Memory B cell (primary cell): ENCODE measurements at regions not wholly inside any gene's neighbourhood (a gene's known extent, or its start where the extent isn't known, plus 50 kb on each side); places are given as distances from the start of the nearest gene placed in this dataset.

Experiments used
- ATAC-seq: fragments of 150-1000 bp; cut with Tn5 transposase; 2 replicates; pipeline ENCODE4 v1.10.0; 2021; ENCODE audit warnings: low read depth, mild to moderate bottlenecking, moderate library complexity
- DNase-seq, 2 donors: peaks; one replicate each; pipeline ENCODE4 v3.0.0; 2022; ENCODE audit warnings: low spot score in 2 of 2
- H3K27ac Mint-ChIP-seq: one replicate; pipeline ENCODE4 v1.8.0; 2022; ENCODE audit warnings: mild to moderate bottlenecking, moderate library complexity, mixed read lengths
- H3K27me3 Mint-ChIP-seq: one replicate; pipeline ENCODE4 v1.8.0; 2022; ENCODE audit warnings: mixed read lengths
- H3K36me3 Mint-ChIP-seq: one replicate; pipeline ENCODE4 v1.8.0; 2022; ENCODE audit warnings: mild to moderate bottlenecking, mixed read lengths
- H3K4me1 Mint-ChIP-seq: one replicate; pipeline ENCODE4 v1.8.0; 2022; ENCODE audit warnings: mixed read lengths
- H3K4me3 Mint-ChIP-seq: one replicate; pipeline ENCODE4 v1.8.0; 2022; ENCODE audit warnings: mild to moderate bottlenecking, moderate library complexity, mixed read lengths
- H3K9me3 Mint-ChIP-seq: one replicate; pipeline ENCODE4 v1.8.0; 2022; ENCODE audit warnings: mixed read lengths

DNA sequence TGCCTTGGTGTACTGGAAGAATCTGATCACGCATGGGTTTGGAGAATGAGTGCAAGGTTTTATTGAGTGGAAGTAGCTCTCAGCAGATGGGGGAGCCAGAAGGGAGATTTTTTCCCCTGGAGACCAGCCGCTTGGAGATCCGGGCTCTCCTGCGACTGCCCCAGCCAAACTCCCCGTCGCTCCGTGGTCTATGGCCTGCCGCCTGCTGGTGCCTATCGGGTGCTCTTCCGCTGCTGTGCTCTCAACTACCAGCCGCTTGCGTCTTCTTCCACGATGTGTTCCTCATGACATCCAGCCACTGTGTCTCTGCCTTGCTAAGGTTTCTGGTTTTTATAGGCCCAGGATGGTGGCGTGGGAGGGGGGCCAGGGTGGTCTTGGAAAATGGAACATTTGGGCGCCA is 145.6 kb upstream of the UBASH3B start:
- DNase-seq (no peak), ATAC-seq (no peak)
- H3K27ac Mint-ChIP-seq: no peak overlapping the region
- H3K36me3 Mint-ChIP-seq: no peaks in the 10 kb centered on the region
- peaks cover 15% of the 10 kb centered on the region for H3K27me3 Mint-ChIP-seq
- H3K9me3 Mint-ChIP-seq: no peaks in the 10 kb centered on the region
- no peak overlapping the region for H3K4me3 Mint-ChIP-seq
- no peaks in the 10 kb centered on the region for H3K4me1 Mint-ChIP-seq

DNA sequence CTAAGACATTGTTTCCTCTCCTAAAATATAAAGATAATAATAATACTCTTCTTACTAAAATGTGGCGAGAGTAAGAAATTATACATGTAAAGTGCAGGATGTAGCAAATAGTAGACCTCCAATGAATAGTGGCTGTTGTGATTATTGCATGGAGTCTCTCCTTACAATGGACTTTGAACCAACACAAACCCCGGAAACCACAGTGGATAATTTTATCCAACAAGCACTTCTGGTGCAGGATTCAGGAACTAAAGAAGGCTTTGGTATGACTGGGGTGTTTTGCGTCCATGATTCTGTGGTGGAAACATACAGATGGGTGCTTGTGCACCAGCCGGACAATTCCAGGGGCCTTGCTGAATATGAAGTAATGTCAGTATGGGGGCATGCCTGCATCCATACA is 146.4 kb upstream of the UBASH3B start:
- no peak for ATAC-seq
- Mint-ChIP-seq H3K9me3 (no peaks in the 10 kb centered on the region), H3K4me1 (no peaks in the 10 kb centered on the region), H3K27me3 (peaks cover 15% of the 10 kb centered on the region), H3K36me3 (no peaks in the 10 kb centered on the region), H3K27ac (no peak overlapping the region), H3K4me3 (no peak overlapping the region)
- no peak for DNase-seq

DNA sequence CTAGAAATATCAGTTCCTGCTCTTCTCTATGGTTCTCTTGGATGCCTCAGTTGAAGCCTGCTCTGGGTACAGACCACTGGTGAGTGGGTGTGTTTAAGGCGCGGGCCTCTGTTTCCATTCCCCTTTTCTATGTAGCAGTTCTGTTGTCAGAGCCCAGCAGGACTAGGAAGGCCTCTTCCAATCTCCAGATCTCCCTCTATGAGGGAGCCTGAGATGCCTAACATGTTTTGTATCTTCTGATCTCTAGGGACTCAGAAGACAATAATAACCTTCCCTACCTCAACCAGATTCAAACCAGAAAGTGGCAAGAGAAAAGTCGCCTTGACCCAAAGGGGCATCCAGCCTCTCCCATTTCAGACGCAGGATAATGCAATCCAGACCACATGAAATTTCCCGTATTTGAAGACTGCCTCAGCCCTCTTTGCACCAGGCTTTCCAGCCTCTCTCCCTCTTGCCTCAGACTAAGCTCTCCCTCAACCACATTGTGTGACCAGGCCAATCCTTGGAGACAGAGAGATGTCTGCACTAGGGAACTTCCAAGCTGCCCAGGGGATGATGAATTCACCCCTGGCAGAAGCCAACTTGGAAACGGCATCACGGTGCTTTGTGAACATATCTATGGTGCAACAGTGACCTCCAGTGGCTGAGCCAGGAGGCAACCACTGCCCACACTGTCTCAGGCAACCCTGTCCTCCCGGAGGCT is 150.1 kb upstream of the UBASH3B start:
- H3K4me1 Mint-ChIP-seq: no peaks in the 10 kb centered on the region
- peaks cover 20% of the 10 kb centered on the region for H3K27me3 Mint-ChIP-seq
- H3K27ac Mint-ChIP-seq: no peak overlapping the region
- ATAC-seq (no peak), DNase-seq (peak; percentile 1 to 18)
- no peak overlapping the region for H3K4me3 Mint-ChIP-seq
- no peaks in the 10 kb centered on the region for H3K36me3 Mint-ChIP-seq
- H3K9me3 Mint-ChIP-seq: peaks cover 4% of the 10 kb centered on the region

DNA sequence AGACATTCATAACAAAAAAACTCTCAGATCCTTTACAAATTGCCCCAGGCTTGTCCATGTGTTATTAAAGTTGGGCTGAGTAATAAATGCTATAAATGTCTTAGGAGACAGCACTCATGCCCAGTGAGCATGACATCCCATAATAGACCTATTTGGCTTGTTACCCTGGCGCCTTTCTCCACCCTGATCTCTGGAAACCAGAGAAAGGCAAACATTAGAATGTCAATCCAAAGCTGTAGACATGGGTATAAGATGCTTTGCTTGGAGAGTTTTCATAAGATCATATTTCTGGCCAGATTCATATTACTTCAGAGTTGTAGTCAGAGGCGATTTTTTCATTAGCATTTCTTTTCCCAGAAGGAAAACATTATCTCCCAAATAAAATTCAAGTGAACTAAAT is 161.3 kb upstream of the UBASH3B start:
- no peak for DNase-seq
- no peaks in the 10 kb centered on the region for H3K4me1 Mint-ChIP-seq
- H3K36me3 Mint-ChIP-seq: no peaks in the 10 kb centered on the region
- H3K27me3 Mint-ChIP-seq: peaks cover 3% of the 10 kb centered on the region
- no peak for ATAC-seq
- no peaks in the 10 kb centered on the region for H3K9me3 Mint-ChIP-seq
- H3K27ac Mint-ChIP-seq: no peak overlapping the region
- no peak overlapping the region for H3K4me3 Mint-ChIP-seq

DNA sequence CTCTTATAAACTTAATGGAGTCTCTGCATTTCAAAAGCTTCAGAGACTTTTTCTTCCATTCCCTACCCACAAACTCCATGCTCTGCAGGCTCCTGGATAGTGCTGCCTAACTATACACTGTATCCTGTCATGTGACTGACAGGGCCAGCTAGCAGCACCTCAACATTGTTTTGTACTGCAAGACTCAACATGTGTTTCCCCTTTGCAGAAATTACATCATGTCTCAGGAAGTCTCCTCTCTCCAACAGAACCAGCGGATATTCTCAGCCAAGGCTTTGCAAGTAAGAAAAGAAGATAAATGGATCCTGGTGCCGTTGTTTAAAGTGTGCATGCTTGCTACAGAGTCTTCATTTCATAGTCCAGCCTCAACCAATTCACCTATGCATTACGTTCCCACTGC is 164.0 kb upstream of the UBASH3B start:
- no peak overlapping the region for H3K4me3 Mint-ChIP-seq
- ATAC-seq (no peak), DNase-seq (no peak)
- no peaks in the 10 kb centered on the region for H3K36me3 Mint-ChIP-seq
- peaks cover 3% of the 10 kb centered on the region for H3K27me3 Mint-ChIP-seq
- H3K4me1 Mint-ChIP-seq: no peaks in the 10 kb centered on the region
- H3K9me3 Mint-ChIP-seq: no peaks in the 10 kb centered on the region
- no peak overlapping the region for H3K27ac Mint-ChIP-seq

DNA sequence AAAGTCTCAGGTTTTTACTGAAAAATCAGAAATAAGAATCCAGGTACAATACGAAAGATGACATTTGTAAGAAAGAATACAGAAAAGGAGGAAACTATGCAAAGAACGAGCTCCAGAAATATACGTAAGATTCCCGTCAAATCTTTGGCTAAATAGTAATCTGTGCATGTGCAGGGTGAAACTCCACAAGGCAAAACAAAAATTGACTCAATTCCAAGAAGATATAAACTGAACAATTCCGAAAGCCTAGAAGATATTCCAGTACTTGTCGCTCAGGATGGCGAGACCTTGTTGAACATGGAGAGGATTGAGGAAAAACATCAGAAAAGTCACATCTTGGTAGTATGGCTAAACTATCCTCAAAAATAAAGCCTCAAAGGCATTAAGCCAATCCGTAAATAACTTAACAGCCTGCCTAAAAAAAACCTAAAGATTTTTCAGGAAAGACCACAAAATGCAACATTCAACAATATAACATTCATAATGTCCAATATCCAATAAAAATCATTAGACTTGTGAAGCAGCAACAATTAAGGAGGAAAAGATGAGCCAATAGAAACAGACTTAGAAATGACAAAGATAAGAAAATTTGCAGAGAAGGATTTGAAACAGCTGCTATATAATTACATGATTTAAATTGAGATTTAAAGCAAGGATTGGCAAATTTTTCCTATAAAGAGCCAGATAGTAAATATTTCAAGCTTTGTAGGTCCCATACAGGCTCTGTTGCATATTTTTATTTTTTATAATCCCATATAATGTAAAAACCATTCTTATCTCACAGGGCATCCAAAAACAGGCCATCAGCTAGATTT is 166.4 kb upstream of the UBASH3B start:
- no peaks in the 10 kb centered on the region for H3K4me1 Mint-ChIP-seq
- DNase-seq (no peak), ATAC-seq (no peak)
- peaks cover 3% of the 10 kb centered on the region for H3K9me3 Mint-ChIP-seq
- no peak overlapping the region for H3K4me3 Mint-ChIP-seq
- H3K27me3 Mint-ChIP-seq: peaks cover 3% of the 10 kb centered on the region
- no peaks in the 10 kb centered on the region for H3K36me3 Mint-ChIP-seq
- no peak overlapping the region for H3K27ac Mint-ChIP-seq

DNA sequence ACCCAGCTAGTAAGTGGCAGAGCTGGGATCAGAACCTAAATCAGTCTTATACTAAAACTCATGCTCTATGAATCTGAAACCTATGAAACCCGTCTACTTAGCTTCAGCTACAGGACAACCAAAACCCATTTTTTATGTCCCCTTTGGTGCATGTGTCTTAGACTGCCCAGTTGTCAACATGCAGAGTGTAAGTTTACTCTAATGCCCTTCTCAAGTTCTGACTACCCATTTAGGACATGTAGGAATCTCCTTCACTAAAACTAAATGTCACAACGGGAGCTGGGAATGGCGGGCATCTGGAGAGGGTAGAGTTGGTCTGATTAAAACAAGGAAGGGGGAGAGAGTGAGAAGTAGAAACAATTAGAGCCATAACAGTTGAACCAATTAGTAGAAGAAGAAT is 167.9 kb upstream of the UBASH3B start:
- ATAC-seq: no peak
- Mint-ChIP-seq H3K27me3 (peaks cover 3% of the 10 kb centered on the region), H3K36me3 (no peaks in the 10 kb centered on the region), H3K9me3 (peaks cover 12% of the 10 kb centered on the region), H3K4me1 (no peaks in the 10 kb centered on the region), H3K27ac (no peak overlapping the region), H3K4me3 (no peak overlapping the region)
- no peak for DNase-seq

DNA sequence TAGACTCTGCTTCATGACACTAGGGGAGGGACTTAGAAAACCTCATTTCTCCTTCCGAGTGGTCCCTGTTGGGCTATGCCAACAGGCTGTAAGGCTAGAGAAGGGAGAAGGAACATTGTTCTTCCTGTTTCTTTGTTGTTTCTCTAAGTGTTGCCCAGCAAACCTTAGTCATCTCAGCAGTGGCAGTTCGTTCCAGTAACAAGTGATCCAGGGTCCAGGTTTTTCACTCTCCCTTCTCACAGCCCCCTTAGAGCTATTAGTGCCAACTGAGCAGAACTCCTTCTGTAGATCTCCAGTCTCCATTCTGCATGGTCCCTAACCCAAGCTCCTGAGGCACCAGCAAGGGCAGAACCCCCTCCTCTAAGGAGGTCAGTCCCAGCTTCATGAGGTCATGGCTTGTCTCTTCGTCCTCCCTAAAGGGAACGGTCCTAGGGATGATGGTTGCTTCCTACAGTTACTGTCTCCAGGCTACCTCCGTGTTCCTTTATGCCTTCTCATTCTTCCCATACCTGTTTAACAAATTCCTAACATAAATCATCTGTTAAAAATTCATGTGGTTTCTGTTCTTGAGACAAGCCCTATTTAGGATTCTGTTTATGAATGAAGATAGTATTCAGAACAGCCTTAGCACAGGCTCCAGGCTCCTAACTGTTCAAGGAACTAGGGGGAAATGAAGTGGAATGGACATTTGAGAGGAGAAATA is 168.6 kb upstream of the UBASH3B start:
- no peak overlapping the region for H3K27ac Mint-ChIP-seq
- DNase-seq: no peak
- H3K9me3 Mint-ChIP-seq: peaks cover 12% of the 10 kb centered on the region
- no peaks in the 10 kb centered on the region for H3K36me3 Mint-ChIP-seq
- no peak overlapping the region for H3K4me3 Mint-ChIP-seq
- H3K27me3 Mint-ChIP-seq: peaks cover 3% of the 10 kb centered on the region
- H3K4me1 Mint-ChIP-seq: no peaks in the 10 kb centered on the region
- ATAC-seq: no peak

DNA sequence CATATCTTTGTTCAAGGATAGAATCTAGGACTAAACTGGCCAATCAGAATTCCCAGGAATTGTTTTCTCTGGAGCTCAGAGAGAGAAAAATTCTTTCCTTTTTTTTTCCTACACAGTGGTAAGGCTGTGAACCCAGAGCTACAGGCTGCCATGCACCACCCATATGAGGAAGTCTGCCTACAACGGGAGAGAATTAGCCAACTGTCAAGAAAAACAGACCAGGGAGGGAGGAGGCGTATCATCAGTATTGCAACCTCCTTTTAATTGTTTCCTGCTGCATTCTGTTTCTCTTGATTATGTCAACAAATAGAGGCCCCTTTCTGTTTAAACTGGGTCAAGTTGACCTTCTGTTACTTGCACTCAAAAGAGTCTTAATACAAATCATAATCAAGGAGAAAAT is 176.5 kb upstream of the UBASH3B start:
- peaks cover 2% of the 10 kb centered on the region for H3K27me3 Mint-ChIP-seq
- no peak overlapping the region for H3K27ac Mint-ChIP-seq
- DNase-seq: no peak
- H3K4me1 Mint-ChIP-seq: no peaks in the 10 kb centered on the region
- H3K36me3 Mint-ChIP-seq: no peaks in the 10 kb centered on the region
- peaks cover 11% of the 10 kb centered on the region for H3K9me3 Mint-ChIP-seq
- no peak for ATAC-seq
- H3K4me3 Mint-ChIP-seq: no peak overlapping the region

DNA sequence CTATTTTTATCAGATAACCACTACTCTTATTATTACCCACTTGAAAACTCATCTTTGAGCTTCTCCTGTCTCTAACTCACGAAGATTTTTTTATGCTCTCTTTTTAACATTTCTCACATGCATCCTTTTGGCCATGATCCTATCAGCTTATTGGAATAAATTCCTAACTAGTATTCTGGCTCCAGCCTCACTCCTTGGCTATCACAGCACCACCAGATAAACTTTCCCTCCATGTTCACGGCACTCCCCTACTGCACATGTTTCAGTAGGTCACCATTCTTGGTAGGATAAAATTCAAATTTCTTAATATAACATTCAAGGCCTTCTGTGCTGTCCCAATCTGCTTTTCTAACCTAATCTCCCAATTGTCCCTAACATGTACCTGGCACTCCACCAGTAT is 186.6 kb upstream of the UBASH3B start:
- peaks cover 11% of the 10 kb centered on the region for H3K9me3 Mint-ChIP-seq
- DNase-seq: no peak
- H3K27ac Mint-ChIP-seq: no peak overlapping the region
- H3K36me3 Mint-ChIP-seq: no peaks in the 10 kb centered on the region
- H3K4me1 Mint-ChIP-seq: no peaks in the 10 kb centered on the region
- H3K27me3 Mint-ChIP-seq: peaks cover 2% of the 10 kb centered on the region
- ATAC-seq: no peak
- H3K4me3 Mint-ChIP-seq: no peak overlapping the region

DNA sequence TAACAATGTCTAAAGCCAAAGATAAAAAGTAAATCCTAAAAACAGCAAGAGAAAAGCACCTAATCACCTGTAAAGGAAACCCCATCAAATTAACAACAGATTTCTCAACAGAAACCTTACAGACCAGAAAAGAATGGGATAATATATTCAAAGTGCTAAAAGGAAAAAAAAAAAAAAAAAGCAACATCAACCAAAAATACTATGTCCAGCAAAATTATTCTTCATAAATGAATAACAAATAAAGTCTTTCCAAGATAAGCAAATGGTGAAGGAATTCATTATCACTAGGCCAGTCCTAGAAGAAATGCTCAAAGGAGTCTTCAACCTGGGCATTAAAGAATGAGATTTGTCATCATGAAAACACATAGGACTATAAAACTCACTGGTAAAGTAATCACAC is 192.0 kb upstream of the UBASH3B start:
- DNase-seq: no peak
- H3K4me1 Mint-ChIP-seq: no peaks in the 10 kb centered on the region
- no peak overlapping the region for H3K4me3 Mint-ChIP-seq
- peaks cover 17% of the 10 kb centered on the region for H3K9me3 Mint-ChIP-seq
- no peaks in the 10 kb centered on the region for H3K36me3 Mint-ChIP-seq
- ATAC-seq: no peak
- H3K27ac Mint-ChIP-seq: no peak overlapping the region
- no peaks in the 10 kb centered on the region for H3K27me3 Mint-ChIP-seq

DNA sequence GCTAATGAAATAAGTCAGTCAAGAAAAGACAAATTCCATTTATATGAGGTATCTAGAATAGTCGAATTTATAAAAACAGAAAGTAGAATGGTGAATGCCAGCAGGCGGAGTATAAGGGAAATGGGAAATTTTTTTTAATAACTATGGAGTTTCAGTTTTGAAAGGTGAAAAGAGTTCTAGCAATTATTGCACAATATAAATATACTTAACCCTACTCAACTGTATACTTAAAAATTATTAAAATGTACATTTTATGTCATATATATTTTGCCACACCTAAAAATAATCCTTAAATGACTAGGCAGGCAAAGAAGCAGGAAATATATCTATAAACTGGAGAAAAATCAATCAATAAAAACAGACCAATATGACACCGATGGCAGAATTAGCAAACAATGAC is 196.5 kb upstream of the UBASH3B start:
- DNase-seq (no peak), ATAC-seq (no peak)
- no peak overlapping the region for H3K27ac Mint-ChIP-seq
- no peaks in the 10 kb centered on the region for H3K4me1 Mint-ChIP-seq
- H3K27me3 Mint-ChIP-seq: peaks cover 3% of the 10 kb centered on the region
- peaks cover 15% of the 10 kb centered on the region for H3K9me3 Mint-ChIP-seq
- H3K36me3 Mint-ChIP-seq: peaks cover 3% of the 10 kb centered on the region
- H3K4me3 Mint-ChIP-seq: no peak overlapping the region

DNA sequence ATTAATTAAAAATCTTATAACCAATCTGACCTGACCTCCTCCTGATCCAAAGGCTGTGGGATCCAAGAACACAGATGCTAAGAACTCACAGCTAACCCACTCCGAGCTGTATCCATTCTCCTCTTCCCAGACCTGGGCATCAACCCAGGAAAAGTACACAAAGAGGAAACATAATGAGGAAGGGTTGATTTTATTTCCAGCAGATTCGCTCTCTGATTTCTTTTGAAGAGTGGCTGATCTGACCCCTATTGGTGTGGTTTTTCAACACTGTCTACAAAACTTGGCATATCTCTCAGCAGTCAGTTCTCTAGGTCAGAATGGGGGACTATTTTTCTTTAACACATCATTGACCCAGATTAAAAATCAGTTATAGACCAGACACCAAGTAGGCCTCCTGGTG is 201.9 kb upstream of the UBASH3B start:
- H3K27me3 Mint-ChIP-seq: peaks cover 4% of the 10 kb centered on the region
- no peaks in the 10 kb centered on the region for H3K4me1 Mint-ChIP-seq
- peaks cover 7% of the 10 kb centered on the region for H3K9me3 Mint-ChIP-seq
- DNase-seq (no peak), ATAC-seq (no peak)
- H3K36me3 Mint-ChIP-seq: peaks cover 3% of the 10 kb centered on the region
- no peak overlapping the region for H3K27ac Mint-ChIP-seq
- H3K4me3 Mint-ChIP-seq: no peak overlapping the region

DNA sequence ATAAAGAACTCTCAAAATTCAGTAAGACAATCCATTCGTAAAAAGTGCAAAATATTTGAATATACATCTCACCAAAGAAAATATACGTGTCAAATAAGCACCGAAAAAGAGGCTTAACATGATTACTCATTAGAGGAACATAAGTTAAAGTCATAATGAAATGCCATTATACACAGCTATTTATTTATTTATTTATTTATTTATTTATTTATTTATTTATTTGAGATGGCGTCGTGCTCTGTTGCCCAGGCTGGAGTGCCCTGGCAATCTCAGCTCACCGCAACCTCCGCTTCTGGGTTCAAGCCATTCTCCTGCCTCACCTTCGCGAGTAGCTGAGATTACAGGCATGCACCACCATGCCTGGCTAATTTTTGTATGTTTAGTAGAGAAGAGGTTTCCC is 203.6 kb upstream of the UBASH3B start:
- no peak for DNase-seq
- Mint-ChIP-seq H3K4me1 (no peaks in the 10 kb centered on the region), H3K27me3 (peaks cover 7% of the 10 kb centered on the region), H3K27ac (no peak overlapping the region), H3K36me3 (peaks cover 2% of the 10 kb centered on the region), H3K9me3 (peaks cover 2% of the 10 kb centered on the region), H3K4me3 (no peak overlapping the region)
- ATAC-seq: no peak
